HG03175 (cell line): ENCODE measurements at regions not wholly inside any gene's neighbourhood (a gene's known extent, or its start where the extent isn't known, plus 50 kb on each side); places are given as distances from the start of the nearest gene placed in this dataset.
A peak's percentile ranks its signal among the peaks of the same experiment; 100 is the strongest.

Experiments used
- ATAC-seq: cut with Tn5 transposase; IDR thresholded peaks from one replicate; pipeline ENCODE4 v1.9.1; 2021; ENCODE audit warnings: mild to moderate bottlenecking, moderate library complexity; ENCODE audit not compliant: unreplicated experiment

- peak; percentile 92 for ATAC-seq
These were observed 318.9 kb downstream of the SNAPC1 start for GRCh38 chr14:62081012-62081612.

GRCh38 chr14:62081951-62082350, 319.7 kb downstream of the SNAPC1 start:
- no peak for ATAC-seq

- ATAC-seq = no peak
These were observed 320.6 kb downstream of the SNAPC1 start for GRCh38 chr14:62082779-62083178.

GRCh38 chr14:62084020-62084419, 321.8 kb downstream of the SNAPC1 start:
- no peak for ATAC-seq

GRCh38 chr14:62087191-62087590, 325.0 kb downstream of the SNAPC1 start:
- ATAC-seq = no peak

GRCh38 chr14:62093736-62094135, 331.5 kb downstream of the SNAPC1 start:
- no peak for ATAC-seq

GRCh38 chr14:62097072-62097471, 334.9 kb downstream of the SNAPC1 start:
- ATAC-seq = no peak

GRCh38 chr14:62097824-62098223, 335.6 kb downstream of the SNAPC1 start:
- ATAC-seq = peak; percentile 68

GRCh38 chr14:62098357-62098756, 336.1 kb downstream of the SNAPC1 start:
- no peak for ATAC-seq

GRCh38 chr14:62099091-62099490, 336.9 kb downstream of the SNAPC1 start:
- ATAC-seq = no peak

- ATAC-seq = no peak
These were observed 339.0 kb downstream of the SNAPC1 start for GRCh38 chr14:62101189-62101588.

- no peak for ATAC-seq
These were observed 339.6 kb downstream of the SNAPC1 start for GRCh38 chr14:62101673-62102348.

- ATAC-seq = no peak
These were observed 340.1 kb downstream of the SNAPC1 start for GRCh38 chr14:62102349-62102725.

GRCh38 chr14:62103464-62103863, 341.2 kb downstream of the SNAPC1 start:
- ATAC-seq = no peak

GRCh38 chr14:62110941-62111340, 348.7 kb downstream of the SNAPC1 start:
- ATAC-seq = no peak

- ATAC-seq = peak; percentile 98
These were observed 355.0 kb downstream of the SNAPC1 start for GRCh38 chr14:62117010-62117750.

GRCh38 chr14:62117751-62118105, 355.5 kb downstream of the SNAPC1 start:
- ATAC-seq = no peak

- ATAC-seq = no peak
These were observed 356.2 kb downstream of the SNAPC1 start for GRCh38 chr14:62118461-62118860.

- ATAC-seq = no peak
These were observed 356.7 kb downstream of the SNAPC1 start for GRCh38 chr14:62118871-62119270.

GRCh38 chr14:62123961-62124360, 361.7 kb downstream of the SNAPC1 start:
- peak; percentile 40 for ATAC-seq

GRCh38 chr14:62125793-62126192, 363.6 kb downstream of the SNAPC1 start:
- no peak for ATAC-seq

GRCh38 chr14:62126879-62127478, 364.8 kb downstream of the SNAPC1 start:
- peak; percentile 74 for ATAC-seq
